ENCODE measurements at regions not wholly inside any gene's neighbourhood (a gene's known extent, or its start where the extent isn't known, plus 50 kb on each side); places are given as distances from the start of the nearest gene placed in this dataset.
"Not testable (repeated sequence)": the region's sequence is repeated elsewhere in the genome, so short reads cannot be mapped to it uniquely, and the experiment has no call there.

- ATAC-seq (replicated peaks) = no peak
- H3K4me3 Mint-ChIP-seq = no peak overlapping the region
- H3K27me3 Mint-ChIP-seq = no peaks in the 10 kb centered on the region
- H3K27ac Mint-ChIP-seq = no peak overlapping the region
- no peak for DNase-seq
- H3K36me3 Mint-ChIP-seq (ENCODE audit: insufficient read depth) = peaks cover 4% of the 10 kb centered on the region
- H3K9me3 Mint-ChIP-seq = peaks cover 4 to 10% of the 10 kb centered on the region in 2 donors
- no peaks in the 10 kb centered on the region for H3K4me1 Mint-ChIP-seq (ENCODE audit: low read depth in 2 of 2)
Measured at GRCh38 chr7:67653856-67654454, 657.3 kb downstream of the TYW1 start.

GRCh38 chr7:67654642-67655041 is 658.0 kb downstream of the TYW1 start:
- Mint-ChIP-seq H3K27me3 (no peaks in the 10 kb centered on the region), H3K9me3 (peaks cover 4 to 8% of the 10 kb centered on the region in 2 donors), H3K36me3 (ENCODE audit: insufficient read depth) (peaks cover 1% of the 10 kb centered on the region), H3K27ac (no peak overlapping the region), H3K4me3 (no peak overlapping the region), H3K4me1 (ENCODE audit: low read depth in 2 of 2) (no peaks in the 10 kb centered on the region)
- DNase-seq (no peak), ATAC-seq (replicated peaks) (no peak)

- Mint-ChIP-seq H3K4me1 (ENCODE audit: low read depth in 2 of 2) (no peaks in the 10 kb centered on the region), H3K36me3 (ENCODE audit: insufficient read depth) (no peaks in the 10 kb centered on the region), H3K27ac (no peak overlapping the region), H3K9me3 (peaks cover 4 to 8% of the 10 kb centered on the region in 2 donors), H3K4me3 (no peak overlapping the region), H3K27me3 (no peaks in the 10 kb centered on the region)
- DNase-seq = no peak
- ATAC-seq (replicated peaks) = no peak
Measured at GRCh38 chr7:67655168-67655567, 658.5 kb downstream of the TYW1 start.

- Mint-ChIP-seq H3K27me3 (no peaks in the 10 kb centered on the region), H3K36me3 (ENCODE audit: insufficient read depth) (no peaks in the 10 kb centered on the region), H3K4me1 (ENCODE audit: low read depth in 2 of 2) (no peaks in the 10 kb centered on the region), H3K27ac (no peak overlapping the region), H3K4me3 (no peak overlapping the region), H3K9me3 (peaks cover 6 to 8% of the 10 kb centered on the region in 2 donors)
- DNase-seq (no peak), ATAC-seq (replicated peaks) (no peak)
Measured at GRCh38 chr7:67659091-67659490, 662.5 kb downstream of the TYW1 start.

GRCh38 chr7:67662804-67663203 is 666.2 kb downstream of the TYW1 start:
- H3K9me3 Mint-ChIP-seq = peaks cover 0 to 2% of the 10 kb centered on the region in 2 donors
- no peaks in the 10 kb centered on the region for H3K4me1 Mint-ChIP-seq (ENCODE audit: low read depth in 2 of 2)
- no peak overlapping the region for H3K4me3 Mint-ChIP-seq
- ATAC-seq (replicated peaks) (no peak), DNase-seq (no peak)
- H3K27me3 Mint-ChIP-seq = no peaks in the 10 kb centered on the region
- no peaks in the 10 kb centered on the region for H3K36me3 Mint-ChIP-seq (ENCODE audit: insufficient read depth)
- H3K27ac Mint-ChIP-seq = no peak overlapping the region

GRCh38 chr7:67663644-67664043 is 667.0 kb downstream of the TYW1 start:
- Mint-ChIP-seq H3K27ac (no peak overlapping the region), H3K27me3 (no peaks in the 10 kb centered on the region), H3K4me3 (no peak overlapping the region), H3K9me3 (peaks cover 0 to 2% of the 10 kb centered on the region in 2 donors), H3K4me1 (ENCODE audit: low read depth in 2 of 2) (no peaks in the 10 kb centered on the region), H3K36me3 (ENCODE audit: insufficient read depth) (no peaks in the 10 kb centered on the region)
- no peak for DNase-seq
- ATAC-seq (replicated peaks) = no peak

GRCh38 chr7:67666359-67666758 is 669.7 kb downstream of the TYW1 start:
- not testable (repeated sequence) for H3K36me3 Mint-ChIP-seq (ENCODE audit: insufficient read depth); H3K9me3 Mint-ChIP-seq; H3K4me3 Mint-ChIP-seq; H3K4me1 Mint-ChIP-seq (ENCODE audit: low read depth in 2 of 2); H3K27ac Mint-ChIP-seq; DNase-seq; H3K27me3 Mint-ChIP-seq; ATAC-seq (replicated peaks)

GRCh38 chr7:67671006-67671548 is 674.4 kb downstream of the TYW1 start:
- no peak overlapping the region for H3K27ac Mint-ChIP-seq
- peaks cover 10 to 11% of the 10 kb centered on the region in 2 donors for H3K9me3 Mint-ChIP-seq
- H3K27me3 Mint-ChIP-seq = no peaks in the 10 kb centered on the region
- H3K4me3 Mint-ChIP-seq = no peak overlapping the region
- H3K4me1 Mint-ChIP-seq (ENCODE audit: low read depth in 2 of 2) = no peaks in the 10 kb centered on the region
- no peak for DNase-seq
- no peaks in the 10 kb centered on the region for H3K36me3 Mint-ChIP-seq (ENCODE audit: insufficient read depth)
- no peak for ATAC-seq (replicated peaks)

- peaks cover 8 to 11% of the 10 kb centered on the region in 2 donors for H3K9me3 Mint-ChIP-seq
- H3K4me3 Mint-ChIP-seq = no peak overlapping the region
- no peak for DNase-seq
- no peak overlapping the region for H3K27ac Mint-ChIP-seq
- no peaks in the 10 kb centered on the region for H3K27me3 Mint-ChIP-seq
- H3K4me1 Mint-ChIP-seq (ENCODE audit: low read depth in 2 of 2) = no peaks in the 10 kb centered on the region
- ATAC-seq (replicated peaks) = no peak
- H3K36me3 Mint-ChIP-seq (ENCODE audit: insufficient read depth) = no peaks in the 10 kb centered on the region
Measured at GRCh38 chr7:67673861-67674260, 677.2 kb downstream of the TYW1 start.

- not testable (repeated sequence) for ATAC-seq (replicated peaks); H3K4me3 Mint-ChIP-seq; H3K4me1 Mint-ChIP-seq (ENCODE audit: low read depth in 2 of 2); H3K36me3 Mint-ChIP-seq (ENCODE audit: insufficient read depth); H3K27me3 Mint-ChIP-seq; H3K27ac Mint-ChIP-seq; DNase-seq
- H3K9me3 Mint-ChIP-seq = peaks cover 7 to 13% of the 10 kb centered on the region in 2 donors
Measured at GRCh38 chr7:67674862-67675261, 678.2 kb downstream of the TYW1 start.

- ATAC-seq (replicated peaks) = no peak
- Mint-ChIP-seq H3K4me3 (no peak overlapping the region), H3K27ac (no peak overlapping the region), H3K27me3 (no peaks in the 10 kb centered on the region), H3K4me1 (ENCODE audit: low read depth in 2 of 2) (no peaks in the 10 kb centered on the region), H3K9me3 (peaks cover 7 to 18% of the 10 kb centered on the region in 2 donors), H3K36me3 (ENCODE audit: insufficient read depth) (no peaks in the 10 kb centered on the region)
- DNase-seq = no peak
Measured at GRCh38 chr7:67675971-67676370, 679.3 kb downstream of the TYW1 start.

- DNase-seq (no peak), ATAC-seq (replicated peaks) (no peak)
- Mint-ChIP-seq H3K9me3 (peaks cover 7 to 8% of the 10 kb centered on the region in 2 donors), H3K27me3 (no peaks in the 10 kb centered on the region), H3K27ac (no peak overlapping the region), H3K36me3 (ENCODE audit: insufficient read depth) (no peaks in the 10 kb centered on the region), H3K4me3 (no peak overlapping the region), H3K4me1 (ENCODE audit: low read depth in 2 of 2) (no peaks in the 10 kb centered on the region)
Measured at GRCh38 chr7:67678419-67678818, 681.8 kb downstream of the TYW1 start.

GRCh38 chr7:67683628-67684027 is 687.0 kb downstream of the TYW1 start:
- no peak overlapping the region for H3K4me3 Mint-ChIP-seq
- no peak overlapping the region for H3K27ac Mint-ChIP-seq
- DNase-seq (no peak), ATAC-seq (replicated peaks) (no peak)
- H3K9me3 Mint-ChIP-seq = peaks cover 6 to 15% of the 10 kb centered on the region in 2 donors
- H3K4me1 Mint-ChIP-seq (ENCODE audit: low read depth in 2 of 2) = no peaks in the 10 kb centered on the region
- no peaks in the 10 kb centered on the region for H3K27me3 Mint-ChIP-seq
- no peaks in the 10 kb centered on the region for H3K36me3 Mint-ChIP-seq (ENCODE audit: insufficient read depth)

- Mint-ChIP-seq H3K36me3 (ENCODE audit: insufficient read depth) (no peaks in the 10 kb centered on the region), H3K4me1 (ENCODE audit: low read depth in 2 of 2) (no peaks in the 10 kb centered on the region)
- DNase-seq = no peak
Measured at GRCh38 chr7:67690700-67691099, 694.1 kb downstream of the TYW1 start.

More at GRCh38 chr7:67690700-67691099, 694.1 kb downstream of the TYW1 start:
- no peak overlapping the region for H3K4me3 Mint-ChIP-seq
- no peak for ATAC-seq (replicated peaks)
- H3K27me3 Mint-ChIP-seq = no peaks in the 10 kb centered on the region
- peaks cover 2 to 22% of the 10 kb centered on the region in 2 donors for H3K9me3 Mint-ChIP-seq
- H3K27ac Mint-ChIP-seq = no peak overlapping the region

Data from effector memory CD8-positive, alpha-beta T cell (primary cell).